Amniotic stem cell (primary cell): ENCODE measurements at regions not wholly inside any gene's neighbourhood (a gene's known extent, or its start where the extent isn't known, plus 50 kb on each side); places are given as distances from the start of the nearest gene placed in this dataset.
"Not testable (repeated sequence)": the region's sequence is repeated elsewhere in the genome, so short reads cannot be mapped to it uniquely, and the experiment has no call there.

Source experiments
- DNase-seq: peaks from one replicate; lab custom pipeline; 2025; lab: John Stamatoyannopoulos, UW

DNA sequence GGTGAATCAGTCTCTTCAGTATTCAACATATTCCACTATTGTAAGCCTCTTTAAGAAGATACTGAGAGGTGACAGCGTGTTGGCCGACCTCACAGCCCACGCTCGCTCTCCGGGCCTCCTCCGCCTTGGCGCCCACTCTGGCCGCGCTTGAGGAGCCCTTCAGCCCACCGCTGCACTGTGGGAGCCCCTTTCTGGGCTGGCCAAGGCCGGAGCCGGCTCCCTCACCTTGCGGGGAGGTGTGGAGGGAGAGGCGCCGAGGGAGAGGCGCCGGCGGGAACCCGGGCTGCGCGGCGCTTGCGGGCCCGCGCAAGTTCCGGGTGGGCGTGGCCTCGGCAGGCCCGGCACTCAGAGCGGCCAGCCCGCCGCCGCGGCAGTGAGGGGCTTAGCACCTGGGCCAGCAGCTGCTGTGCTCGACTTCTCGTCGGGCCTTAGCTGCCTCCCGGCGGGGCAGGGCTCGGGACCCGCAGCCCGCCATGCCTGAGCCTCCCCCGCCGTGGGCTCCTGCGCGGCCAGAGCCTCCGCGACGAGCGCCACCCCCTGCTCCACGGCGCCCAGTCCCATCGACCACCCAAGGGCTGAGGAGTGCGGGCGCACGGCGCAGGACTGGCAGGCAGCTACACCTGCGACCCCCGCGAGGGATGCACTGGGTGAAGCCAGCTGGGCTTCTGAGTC, 306.4 kb downstream of the SEMA3D start:
- DNase-seq, result not testable (repeated sequence)

DNA sequence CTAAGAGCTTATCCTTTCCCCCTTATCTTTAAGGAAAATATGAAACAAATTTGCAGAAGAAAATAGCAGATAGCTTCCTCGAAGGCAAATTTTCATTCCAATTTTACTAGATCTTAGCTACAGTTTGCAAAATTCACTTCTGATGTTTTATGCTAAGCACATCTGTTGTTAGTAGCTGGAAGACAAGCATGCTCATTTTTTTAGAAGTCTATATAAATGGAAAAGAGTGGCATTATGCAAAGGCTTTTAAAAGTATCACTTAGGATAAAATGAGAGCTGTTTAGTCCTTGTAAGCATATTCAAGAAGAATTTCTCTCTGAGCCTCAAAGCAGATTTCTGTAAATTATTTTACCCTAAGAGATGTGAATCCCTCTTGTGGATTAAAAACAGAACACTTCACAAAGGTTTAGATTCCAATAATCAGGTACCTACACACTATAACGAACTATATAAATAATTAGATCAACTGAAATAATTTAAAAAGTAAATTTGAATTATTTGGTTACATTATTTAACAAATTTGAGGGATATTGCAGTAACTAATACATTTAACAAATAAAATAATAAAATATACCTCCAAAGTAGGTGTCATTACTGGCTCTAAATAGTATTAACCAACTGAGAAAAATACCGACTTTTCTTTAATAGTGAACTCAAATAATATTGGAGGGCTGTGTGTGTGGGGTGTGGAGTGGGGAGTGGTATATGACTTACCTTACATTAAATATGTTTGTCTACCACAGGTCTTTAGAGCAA, 307.1 kb downstream of the SEMA3D start:
- DNase-seq, result no peak

DNA sequence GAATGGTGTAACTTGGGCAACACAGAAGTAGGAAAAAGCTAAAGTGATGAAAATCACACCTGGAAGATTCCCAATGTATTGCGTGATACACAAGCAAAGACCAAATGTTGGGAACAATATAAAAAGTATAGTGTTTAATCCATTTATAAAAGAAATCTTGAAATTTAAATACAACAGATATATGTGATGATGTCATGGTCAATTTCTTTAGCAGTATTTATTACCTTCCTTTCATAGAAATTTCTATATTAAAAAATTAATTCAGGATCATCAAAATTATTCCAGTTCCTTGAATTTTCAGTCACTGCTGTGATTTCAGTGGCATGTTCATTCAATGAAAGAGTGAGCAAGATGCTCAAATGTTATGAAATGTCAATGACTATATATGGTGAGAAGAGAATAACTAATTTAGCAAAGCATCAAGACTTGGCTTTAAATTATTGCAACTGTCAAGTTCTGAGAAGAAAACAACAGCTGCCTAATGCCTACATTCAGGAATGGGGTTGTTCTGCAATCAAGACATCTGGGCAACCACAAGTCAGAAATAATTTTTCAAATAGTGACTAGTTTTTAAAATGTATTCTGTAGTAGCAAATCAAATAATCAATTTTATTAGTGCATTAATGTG, 308.8 kb downstream of the SEMA3D start:
- DNase-seq, result no peak

DNA sequence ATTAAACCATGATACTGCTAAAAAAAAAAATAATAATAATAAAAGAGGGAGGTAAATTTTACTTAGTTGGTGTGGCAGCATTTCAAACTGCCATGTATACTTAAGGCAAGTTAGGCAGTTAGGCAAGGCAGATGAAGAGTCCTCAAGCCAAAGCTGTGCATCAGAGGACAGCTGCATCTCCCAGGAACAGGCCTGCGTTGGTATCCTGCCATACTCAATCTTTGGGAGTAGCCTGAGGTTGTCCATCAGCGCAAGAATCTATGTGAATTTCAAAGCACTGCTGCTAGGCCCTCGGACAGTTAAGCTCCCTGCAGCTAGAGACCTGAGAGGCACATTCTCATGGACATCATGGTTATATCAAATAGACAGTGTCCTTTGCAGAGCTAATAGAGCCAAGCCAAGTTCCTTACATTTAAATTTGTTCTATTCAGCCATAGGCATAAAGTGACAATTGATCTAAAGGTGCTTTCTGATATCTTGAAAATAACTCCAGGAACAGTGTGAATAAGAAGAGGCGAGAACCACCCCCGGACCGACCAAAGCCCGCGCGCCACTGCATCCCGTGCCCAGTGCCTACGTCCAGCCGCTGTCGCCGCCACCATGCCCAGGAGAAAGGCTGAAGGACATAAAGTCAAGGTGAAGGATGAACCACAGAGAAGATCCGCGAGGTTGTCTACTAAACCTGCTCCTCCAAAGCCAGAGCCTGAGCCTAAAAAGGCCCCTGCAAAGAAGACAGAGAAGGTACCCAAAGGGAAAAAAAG, 310.6 kb downstream of the SEMA3D start:
- DNase-seq, result no peak

DNA sequence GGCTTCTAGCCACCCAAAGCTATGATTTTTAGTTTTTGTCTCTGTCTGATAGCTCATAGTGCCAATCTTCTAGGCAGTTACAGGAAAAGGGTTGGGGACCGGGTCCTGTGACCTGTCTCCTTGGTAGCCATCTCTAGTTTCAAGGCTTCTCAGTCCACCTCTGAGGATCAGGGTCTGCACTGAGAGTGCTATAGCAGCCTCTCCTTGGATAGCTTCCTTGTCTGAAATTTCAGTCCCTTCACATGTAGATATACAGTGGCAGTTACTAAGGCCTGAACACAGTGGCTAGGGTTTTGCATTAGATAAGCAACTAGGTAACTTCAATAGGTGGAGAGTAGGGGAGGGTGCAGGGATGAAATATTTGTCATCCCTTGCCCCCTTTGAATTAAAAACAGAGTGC, 321.3 kb downstream of the SEMA3D start:
- DNase-seq, result no peak

DNA sequence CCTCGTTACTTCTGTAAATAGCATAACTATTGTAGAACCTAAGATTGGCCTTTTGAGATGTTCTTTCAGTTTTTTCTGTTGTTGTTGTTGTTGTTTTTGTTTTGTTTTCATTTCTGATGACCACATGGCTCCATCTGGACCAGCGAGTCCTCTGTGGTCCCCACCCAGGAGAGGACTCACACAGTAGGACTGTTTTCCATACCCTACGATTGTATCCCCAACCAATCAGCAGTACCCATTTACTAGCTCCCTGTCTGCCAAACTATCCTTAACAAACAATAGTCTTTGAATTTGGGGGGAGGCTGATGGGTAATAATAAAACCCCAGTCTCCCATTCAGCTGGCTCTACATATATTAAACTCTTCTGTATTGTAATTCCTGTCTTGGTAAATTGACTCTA, 329.5 kb downstream of the SEMA3D start:
- DNase-seq, result no peak

DNA sequence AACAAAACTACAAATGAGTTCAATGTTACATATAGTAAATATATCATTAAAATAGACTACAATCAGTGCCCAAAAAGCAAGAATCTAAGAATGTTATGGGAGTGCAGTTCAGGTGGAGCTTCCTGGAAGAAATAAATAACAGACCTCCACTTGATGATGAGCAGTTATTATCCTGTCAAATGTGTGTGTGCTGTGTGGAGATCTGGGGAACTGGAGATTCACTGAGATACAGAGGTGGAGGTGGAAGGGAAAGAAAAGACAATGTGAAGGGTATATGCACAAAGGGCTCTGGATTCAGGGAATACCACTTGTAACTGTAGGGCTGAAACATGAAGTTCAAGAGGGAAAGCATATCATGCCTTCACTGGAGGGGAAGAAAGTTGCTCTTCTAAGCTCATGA, 331.1 kb downstream of the SEMA3D start:
- DNase-seq, result no peak

DNA sequence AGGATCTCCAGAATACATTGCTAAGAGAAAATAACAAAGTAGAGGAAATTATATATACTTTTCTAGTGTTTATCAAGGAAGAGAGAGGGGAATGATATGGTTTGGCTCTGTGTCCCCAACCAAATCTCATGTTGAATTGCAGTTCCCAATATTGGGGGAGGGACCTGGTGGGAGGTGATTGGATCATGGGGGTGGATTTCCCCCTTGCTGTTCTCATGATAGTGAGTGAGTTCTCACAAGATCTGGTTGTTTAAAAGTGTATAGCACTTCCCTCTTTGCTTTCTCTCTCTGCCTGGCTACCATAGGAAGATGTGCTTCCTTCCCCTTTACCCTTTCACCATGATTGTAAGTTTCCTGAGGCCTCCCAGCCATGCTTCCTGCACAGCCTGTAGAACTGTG, 337.9 kb downstream of the SEMA3D start:
- not testable (repeated sequence) for DNase-seq

DNA sequence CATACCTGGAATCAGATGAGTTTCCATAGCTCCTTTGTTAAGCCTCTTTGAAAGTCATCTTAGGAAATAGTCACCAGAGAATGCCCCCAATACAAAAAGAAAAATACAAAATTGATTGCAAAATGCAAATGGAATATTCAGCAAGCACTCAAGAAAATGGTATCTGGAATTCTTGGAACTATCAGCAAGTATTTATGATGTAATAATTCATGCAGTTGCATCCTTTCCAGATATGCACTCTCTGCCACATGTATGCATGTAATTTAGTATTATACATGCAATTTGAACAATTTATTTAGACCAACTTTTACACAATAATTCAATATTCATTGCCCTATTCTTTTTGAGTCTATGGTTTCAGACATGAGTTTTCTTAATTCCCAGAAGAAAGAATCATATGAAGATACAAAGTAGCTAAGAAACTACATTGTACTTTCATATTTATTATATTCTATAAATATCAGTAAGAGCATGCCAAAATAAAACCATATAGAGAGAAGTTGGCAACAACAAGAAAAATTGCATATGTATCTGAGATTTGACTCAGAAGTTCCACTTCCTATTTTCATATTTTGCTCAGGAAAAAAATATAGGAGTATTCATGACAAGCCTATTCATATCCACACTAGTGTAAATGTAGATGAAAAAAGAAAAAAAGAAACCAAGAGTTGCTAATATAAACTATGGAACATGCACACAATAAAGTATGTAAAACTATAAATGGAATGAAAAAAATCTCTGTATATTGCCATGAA, 338.5 kb downstream of the SEMA3D start:
- DNase-seq, result no peak

DNA sequence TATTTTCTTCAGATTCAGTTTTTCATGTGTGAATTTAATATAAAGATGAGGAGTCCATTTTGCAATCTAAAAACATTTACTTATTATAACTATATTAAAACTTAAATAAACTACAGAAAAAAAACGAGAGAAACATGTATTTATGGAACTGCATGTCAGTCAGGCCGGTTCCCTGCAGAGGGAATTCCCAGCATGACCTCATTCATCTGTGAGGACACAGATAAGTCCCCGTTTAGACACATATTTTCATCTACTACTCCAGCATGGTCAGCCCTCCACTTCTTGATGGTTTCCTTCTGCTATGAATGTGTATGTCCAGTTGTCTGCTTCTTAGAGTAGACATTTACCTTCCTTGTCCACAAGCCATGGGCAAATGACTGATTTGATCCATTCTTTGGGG, 339.1 kb downstream of the SEMA3D start:
- no peak for DNase-seq

DNA sequence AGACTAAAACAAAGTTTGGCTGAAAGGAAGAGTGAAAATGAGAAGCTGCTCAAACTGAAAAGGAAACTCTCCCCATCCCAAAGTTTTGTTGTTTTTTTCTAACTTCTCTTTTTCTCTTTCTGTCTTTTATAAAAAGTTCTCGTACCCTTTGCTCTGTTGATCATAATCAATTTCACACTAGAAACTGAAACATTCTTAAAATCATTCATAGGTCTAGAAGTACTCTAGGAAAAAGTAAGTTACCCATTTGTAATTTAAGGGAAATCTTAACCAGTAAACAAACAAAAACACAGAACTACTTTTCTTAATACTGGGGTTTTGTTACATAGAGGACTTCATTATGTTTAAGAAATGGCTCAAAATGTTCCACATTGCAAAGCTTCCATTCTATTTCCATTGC, 339.8 kb downstream of the SEMA3D start:
- DNase-seq, result no peak

DNA sequence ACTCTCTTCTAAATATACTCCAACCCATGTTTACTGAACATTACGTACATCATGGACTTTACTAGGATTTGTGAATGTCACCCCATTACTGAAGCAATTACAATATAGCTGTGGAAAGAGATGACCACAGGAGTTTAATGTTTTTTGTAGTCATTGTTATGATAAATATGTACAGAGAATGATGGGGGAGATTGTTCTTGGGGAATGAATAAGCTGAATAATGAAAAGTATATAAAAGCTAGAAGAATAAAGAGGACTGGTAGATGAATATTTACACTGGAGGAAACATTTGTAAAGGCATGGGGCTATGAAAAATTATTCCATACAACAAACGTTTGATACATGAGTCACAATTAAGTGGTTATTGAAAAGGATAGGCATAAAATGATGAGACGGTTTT, 340.9 kb downstream of the SEMA3D start:
- no peak for DNase-seq

DNA sequence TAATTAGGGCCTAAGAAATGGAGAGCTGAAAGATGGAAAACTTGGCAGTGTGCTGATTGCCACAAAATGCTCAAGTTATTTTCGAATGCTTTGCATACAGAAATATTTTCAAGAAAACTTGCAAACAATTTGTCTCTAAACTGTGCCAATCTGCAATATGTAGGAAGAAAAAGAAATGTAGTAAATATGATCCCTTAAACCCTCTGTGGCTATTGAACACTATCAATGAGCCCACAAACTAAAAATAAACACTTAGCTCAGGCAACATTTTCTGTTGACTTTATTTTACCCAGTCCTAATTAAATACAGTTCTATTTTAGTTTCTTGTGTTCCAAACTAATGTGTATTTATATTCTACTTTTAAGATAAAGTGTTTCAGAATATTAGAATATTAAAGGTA, 342.1 kb downstream of the SEMA3D start:
- DNase-seq, result no peak

DNA sequence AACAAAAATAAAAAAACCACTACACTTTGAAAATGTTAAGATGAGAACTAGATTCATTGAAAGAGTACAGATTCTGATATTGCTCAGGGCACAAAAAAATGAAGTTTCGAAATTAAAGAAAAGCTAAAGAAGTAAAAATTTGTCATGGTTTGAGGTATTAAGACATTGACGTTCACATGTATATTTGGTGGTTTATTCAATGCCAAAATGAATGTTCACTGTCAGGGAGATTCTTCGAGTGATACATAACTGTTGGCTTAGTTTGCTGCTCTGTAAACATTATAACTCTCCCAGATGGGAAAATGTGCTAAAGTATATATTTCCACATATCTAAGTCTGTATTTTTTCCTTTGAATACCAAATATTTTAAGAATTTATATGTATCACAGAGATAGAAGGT, 345.0 kb downstream of the SEMA3D start:
- no peak for DNase-seq

DNA sequence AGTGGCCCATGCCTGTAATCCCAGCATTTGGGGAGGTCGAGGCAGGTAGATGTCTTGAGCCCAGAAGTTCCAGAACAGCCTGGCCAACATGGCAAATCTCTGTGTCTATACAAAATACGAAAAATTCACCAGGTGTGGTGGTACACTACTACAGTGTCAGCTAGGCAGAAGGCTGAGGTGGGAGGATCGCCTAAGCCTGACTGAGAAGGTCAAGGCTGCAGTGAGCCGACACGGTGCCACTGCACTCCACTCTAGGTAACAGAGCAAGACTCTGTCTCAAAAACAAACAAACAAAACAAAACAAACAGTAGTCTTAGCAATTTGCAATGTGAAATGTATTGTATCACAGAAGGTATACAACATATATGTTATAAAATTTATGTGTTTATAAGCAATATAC, 348.0 kb downstream of the SEMA3D start:
- no peak for DNase-seq

DNA sequence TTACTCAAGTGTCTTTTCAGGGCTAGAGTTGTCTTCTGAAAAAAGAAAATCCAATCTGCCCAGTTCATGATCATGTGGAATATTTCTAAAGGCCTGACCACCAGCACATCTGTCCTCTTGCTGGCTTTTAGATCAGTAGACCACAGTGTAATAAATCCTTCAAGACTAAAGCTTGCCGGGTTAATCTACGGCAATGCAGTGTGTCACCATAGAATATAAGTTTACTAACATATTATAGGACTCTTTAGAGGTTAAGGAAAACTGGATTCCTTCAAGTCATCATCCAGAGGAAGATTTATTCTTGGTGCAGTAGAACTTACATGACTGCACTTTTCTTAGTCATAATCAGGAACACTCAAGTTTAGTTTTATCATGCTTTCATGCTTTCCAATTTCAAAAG, 349.5 kb downstream of the SEMA3D start:
- DNase-seq, result no peak

DNA sequence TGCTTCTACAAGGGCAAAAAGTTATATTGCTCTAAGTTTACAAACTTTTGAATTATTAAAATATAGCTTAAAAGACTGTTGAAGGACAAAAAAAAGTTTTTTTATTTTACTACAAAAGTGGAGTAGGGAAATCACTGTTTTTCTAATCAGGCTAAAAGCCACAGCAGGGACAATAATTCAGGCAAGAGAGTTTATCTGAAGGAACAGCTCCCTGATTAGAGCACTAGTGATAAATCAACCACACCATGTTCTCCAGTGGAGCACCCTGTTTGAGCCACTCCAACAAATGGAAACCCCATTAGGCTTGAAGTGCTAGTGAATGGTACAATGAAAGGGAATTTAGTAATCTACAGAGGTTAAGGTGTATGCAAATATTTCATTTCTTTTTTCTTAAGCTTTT, 357.1 kb downstream of the SEMA3D start:
- DNase-seq, result no peak

DNA sequence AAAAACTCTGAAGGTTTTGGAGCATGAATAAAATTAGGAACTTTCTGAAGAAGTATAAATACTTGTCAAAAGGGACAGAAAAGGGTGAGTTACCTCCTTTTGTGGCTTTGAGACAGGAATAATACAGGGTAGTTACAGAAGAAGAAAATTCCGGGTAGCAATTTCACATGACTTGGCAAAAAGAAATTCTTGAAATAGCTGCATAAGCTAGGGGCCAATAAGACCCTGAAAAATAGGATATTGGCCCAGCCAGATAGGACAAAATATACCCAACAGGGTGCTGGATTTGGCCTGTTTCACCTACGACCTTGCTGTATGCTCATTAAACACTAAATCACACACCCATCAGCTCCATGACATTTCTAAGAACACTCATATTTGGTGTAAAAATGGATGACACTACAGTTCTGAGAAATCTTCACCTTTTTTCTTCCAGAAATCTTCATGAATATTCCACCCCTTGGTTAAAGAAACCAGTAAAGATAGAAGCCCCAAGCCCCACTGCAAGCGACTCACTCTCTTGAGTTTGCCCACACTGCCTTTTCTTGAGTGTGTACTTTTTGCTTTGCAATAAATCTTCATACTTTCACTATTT, 362.7 kb downstream of the SEMA3D start:
- DNase-seq, result no peak

DNA sequence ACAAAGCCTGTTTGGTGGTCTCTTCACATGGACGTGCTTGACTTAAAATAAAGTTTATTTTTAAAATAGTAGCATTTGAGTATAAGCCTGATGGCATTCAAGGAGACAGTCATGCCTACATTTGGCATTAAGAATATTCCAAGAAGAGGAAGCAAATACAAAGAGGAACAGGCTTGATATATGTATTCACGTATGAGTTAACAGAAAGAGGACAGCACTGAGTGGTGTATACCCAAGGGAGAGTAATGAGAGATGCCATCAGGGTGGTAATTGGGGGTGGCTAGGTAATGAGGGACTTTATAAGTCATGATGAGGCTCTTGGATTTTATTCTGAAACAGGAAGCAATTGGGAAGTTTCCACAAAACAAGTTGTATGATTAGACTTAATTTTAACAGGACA, 363.3 kb downstream of the SEMA3D start:
- DNase-seq, result no peak

DNA sequence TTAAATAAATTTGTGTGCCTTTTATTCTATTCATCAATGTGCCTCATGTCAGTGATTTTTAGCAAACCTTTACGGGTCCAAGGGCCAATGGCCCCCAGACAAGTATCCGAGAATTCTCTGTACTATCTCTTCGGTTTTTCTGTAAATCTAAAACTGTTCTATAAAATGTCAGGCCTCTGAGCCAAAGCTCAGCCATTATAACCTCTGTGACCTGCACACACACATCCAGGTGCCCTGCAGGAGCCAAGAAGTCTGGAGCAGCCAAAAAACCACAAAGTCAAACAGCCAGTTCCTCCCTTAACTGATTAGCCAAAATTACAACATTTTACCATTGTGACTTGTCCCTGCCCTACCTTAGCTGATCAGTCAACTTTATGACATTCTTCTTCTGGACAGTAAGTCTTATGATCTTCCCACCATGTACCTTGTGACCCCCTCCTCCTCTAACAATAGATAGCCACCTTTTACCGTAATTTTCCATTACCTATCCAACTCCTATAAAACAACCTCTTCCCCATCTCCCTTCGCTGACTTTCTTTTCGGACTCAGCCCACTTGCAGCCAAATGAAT, 363.8 kb downstream of the SEMA3D start:
- no peak for DNase-seq
